ENCODE measurements at regions not wholly inside any gene's neighbourhood (a gene's known extent, or its start where the extent isn't known, plus 50 kb on each side); places are given as distances from the start of the nearest gene placed in this dataset.

DNA sequence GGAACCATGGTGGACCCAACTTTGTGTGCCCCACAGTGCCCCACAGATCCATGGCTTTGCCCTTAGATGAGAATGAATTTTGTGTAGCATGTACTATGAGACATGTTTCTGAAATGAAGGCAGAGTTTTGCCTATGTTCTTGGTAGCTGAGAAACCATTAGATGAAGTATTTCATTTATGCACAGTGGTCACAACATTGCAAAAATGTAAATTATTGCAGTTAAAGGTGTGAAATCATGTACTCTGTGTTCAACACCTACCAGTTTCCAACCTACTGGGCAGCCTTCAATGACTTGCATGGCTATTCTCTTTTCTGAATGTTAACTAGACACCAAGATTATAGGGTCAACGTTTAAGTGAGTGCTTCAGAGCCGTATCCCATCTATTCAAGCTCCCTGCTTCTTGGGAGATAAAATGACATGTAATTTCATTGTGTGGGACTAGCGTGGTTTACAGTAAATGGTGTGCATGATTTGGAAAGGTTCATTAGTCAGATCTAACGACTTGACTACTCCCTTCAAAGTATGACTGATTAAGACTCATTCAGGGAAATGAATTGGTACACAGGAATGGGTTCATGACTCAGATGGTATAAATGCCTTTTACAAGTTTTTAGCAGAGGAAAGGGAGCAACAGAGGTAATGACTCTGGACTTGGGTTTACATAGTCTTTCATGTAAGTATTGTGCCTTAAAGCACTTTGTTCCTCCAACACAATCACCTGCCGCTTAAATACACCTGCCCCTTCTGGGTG, 106.1 kb upstream of the AKIRIN2 start (continued):
- TF ChIP-seq MAX (IDR thresholded peaks at IDR 0.05) = no peak
- no peak for TF ChIP-seq SIX4 (CRISPR knock-in tag; IDR thresholded peaks at IDR 0.05)
- TF ChIP-seq, protein P1, sequence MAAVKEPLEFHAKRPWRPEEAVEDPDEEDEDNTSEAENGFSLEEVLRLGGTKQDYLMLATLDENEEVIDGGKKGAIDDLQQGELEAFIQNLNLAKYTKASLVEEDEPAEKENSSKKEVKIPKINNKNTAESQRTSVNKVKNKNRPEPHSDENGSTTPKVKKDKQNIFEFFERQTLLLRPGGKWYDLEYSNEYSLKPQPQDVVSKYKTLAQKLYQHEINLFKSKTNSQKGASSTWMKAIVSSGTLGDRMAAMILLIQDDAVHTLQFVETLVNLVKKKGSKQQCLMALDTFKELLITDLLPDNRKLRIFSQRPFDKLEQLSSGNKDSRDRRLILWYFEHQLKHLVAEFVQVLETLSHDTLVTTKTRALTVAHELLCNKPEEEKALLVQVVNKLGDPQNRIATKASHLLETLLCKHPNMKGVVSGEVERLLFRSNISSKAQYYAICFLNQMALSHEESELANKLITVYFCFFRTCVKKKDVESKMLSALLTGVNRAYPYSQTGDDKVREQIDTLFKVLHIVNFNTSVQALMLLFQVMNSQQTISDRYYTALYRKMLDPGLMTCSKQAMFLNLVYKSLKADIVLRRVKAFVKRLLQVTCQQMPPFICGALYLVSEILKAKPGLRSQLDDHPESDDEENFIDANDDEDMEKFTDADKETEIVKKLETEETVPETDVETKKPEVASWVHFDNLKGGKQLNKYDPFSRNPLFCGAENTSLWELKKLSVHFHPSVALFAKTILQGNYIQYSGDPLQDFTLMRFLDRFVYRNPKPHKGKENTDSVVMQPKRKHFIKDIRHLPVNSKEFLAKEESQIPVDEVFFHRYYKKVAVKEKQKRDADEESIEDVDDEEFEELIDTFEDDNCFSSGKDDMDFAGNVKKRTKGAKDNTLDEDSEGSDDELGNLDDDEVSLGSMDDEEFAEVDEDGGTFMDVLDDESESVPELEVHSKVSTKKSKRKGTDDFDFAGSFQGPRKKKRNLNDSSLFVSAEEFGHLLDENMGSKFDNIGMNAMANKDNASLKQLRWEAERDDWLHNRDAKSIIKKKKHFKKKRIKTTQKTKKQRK (IDR thresholded peaks at IDR 0.05; ENCODE audit: low read length) = no peak
- TF ChIP-seq ZNF431 (CRISPR knock-in tag; IDR thresholded peaks at IDR 0.05; ENCODE audit: borderline replicate concordance, low read depth) = no peak
- TF ChIP-seq HCFC1 (IDR thresholded peaks at IDR 0.05; ENCODE audit: low read depth, low read length) = no peak
- TF ChIP-seq, protein P2, sequence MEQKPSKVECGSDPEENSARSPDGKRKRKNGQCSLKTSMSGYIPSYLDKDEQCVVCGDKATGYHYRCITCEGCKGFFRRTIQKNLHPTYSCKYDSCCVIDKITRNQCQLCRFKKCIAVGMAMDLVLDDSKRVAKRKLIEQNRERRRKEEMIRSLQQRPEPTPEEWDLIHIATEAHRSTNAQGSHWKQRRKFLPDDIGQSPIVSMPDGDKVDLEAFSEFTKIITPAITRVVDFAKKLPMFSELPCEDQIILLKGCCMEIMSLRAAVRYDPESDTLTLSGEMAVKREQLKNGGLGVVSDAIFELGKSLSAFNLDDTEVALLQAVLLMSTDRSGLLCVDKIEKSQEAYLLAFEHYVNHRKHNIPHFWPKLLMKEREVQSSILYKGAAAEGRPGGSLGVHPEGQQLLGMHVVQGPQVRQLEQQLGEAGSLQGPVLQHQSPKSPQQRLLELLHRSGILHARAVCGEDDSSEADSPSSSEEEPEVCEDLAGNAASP (CRISPR knock-in tag; IDR thresholded peaks at IDR 0.05; ENCODE audit: borderline replicate concordance) = no peak
- no peak for TF ChIP-seq ZNF274 (CRISPR knock-in tag; IDR thresholded peaks at IDR 0.05)
- TF ChIP-seq ZNF18 (CRISPR knock-in tag; IDR thresholded peaks at IDR 0.05; ENCODE audit: insufficient replicate concordance) = no peak
